ENCODE measurements at regions not wholly inside any gene's neighbourhood (a gene's known extent, or its start where the extent isn't known, plus 50 kb on each side); places are given as distances from the start of the nearest gene placed in this dataset.

GRCh38 chr2:239890206-239890746, 134.9 kb downstream of the NDUFA10 start:
- in situ Hi-C loops (cut with MboI): no loop called here
- Histone ChIP-seq H3K4me3 (no peak overlapping the region), H3K9ac (ENCODE audit: insufficient read depth in 1 of 2, low read depth in 2 of 2, low read length in 2 of 2) (no peak overlapping the region), H3K36me3 (ENCODE audit: control insufficient read depth, insufficient read depth, low read length) (no peaks in the 10 kb centered on the region), H3K4me2 (ENCODE audit: insufficient read depth, low read length) (no peak overlapping the region), H2AFZ (ENCODE audit: low read depth, low read length) (no peak overlapping the region), H3K27ac (ENCODE audit: extremely low read depth, low read depth, low read length) (no peak overlapping the region), H3K27me3 (ENCODE audit: control insufficient read depth in 2 of 2, insufficient read depth in 2 of 2, low read length in 2 of 2) (no peaks in the 10 kb centered on the region), H3K9me1 (ENCODE audit: control insufficient read depth, insufficient read depth, low read length) (no peaks in the 10 kb centered on the region), H3K9me3 (replicated peaks; ENCODE audit: control insufficient read depth, insufficient read depth, low read depth, low read length) (no peaks in the 10 kb centered on the region; the same call in 1 of the 2 replicates), H4K20me1 (replicated peaks; ENCODE audit: control insufficient read depth, insufficient read depth, low read length) (no peaks in the 10 kb centered on the region), H3K4me1 (replicated peaks in 1 of 2; ENCODE audit: control insufficient read depth in 2 of 2, insufficient read depth in 2 of 2, low read length in 2 of 2) (no peaks in the 10 kb centered on the region; a peak in 1 of 5 replicates), H3K79me2 (ENCODE audit: control insufficient read depth, insufficient read depth, low read length) (no peaks in the 10 kb centered on the region)
- 55% methylated on average over 9 of the region's 9 CpGs for WGBS (ENCODE audit: insufficient coverage, low coverage, missing lambda C conversion rate)
- ChIA-PET CTCF (ENCODE audit: low intra/inter-chr PET ratio) (no interaction called here), POLR2A (interaction anchor here (0.7 kb wide), 1 partner anchor 245 kb away, joined by 3 read pairs; no protein-coding TSS in a partner anchor)
- no peak for ATAC-seq
- TF ChIP-seq BRCA1 (IDR thresholded peaks at IDR 0.05) (no peak), BRCA1 (CRISPR knock-in tag; IDR thresholded peaks at IDR 0.05) (no peak), BHLHE40 (IDR thresholded peaks at IDR 0.05; ENCODE audit: low read length) (no peak), ARID1B (IDR thresholded peaks at IDR 0.05) (no peak), SRSF1 (IDR thresholded peaks at IDR 0.05; ENCODE audit: low read depth, low read length) (no peak), XRCC4 (IDR thresholded peaks at IDR 0.05; ENCODE audit: extremely low read depth, insufficient read depth, insufficient read length) (no peak), TAL1 (IDR thresholded peaks at IDR 0.05) (no peak), GABPB1 (CRISPR knock-in tag; IDR thresholded peaks at IDR 0.05) (no peak), ZNF143 (CRISPR knock-in tag; IDR thresholded peaks at IDR 0.05) (no peak)
- BruUV-seq (replicated peaks): no TSS peak
- FAIRE-seq: no peak
- DNase-seq (ENCODE audit: extremely low read depth in 1 of 4, low spot score in 3 of 4): no peak
- intact Hi-C loops (cut with micrococcal nuclease): no loop called here
